Right cardiac atrium (tissue), 5 donors: ENCODE measurements at regions not wholly inside any gene's neighbourhood (a gene's known extent, or its start where the extent isn't known, plus 50 kb on each side); places are given as distances from the start of the nearest gene placed in this dataset.

Experiments
- ATAC-seq, 2 donors: fragments of 200-7000 bp; cut with Tn5 transposase; one replicate each; pipeline versions ENCODE4 v1.8.0 to v1.9.1; 2020; ENCODE audit warnings: moderate library complexity in 2 of 2, mild to moderate bottlenecking in 1 of 2
- DNase-seq, 3 donors: peaks; one replicate each; pipeline ENCODE4 v3.0.0-alpha.2; 2020
- H3K27ac ChIP-seq: one replicate; pipeline ENCODE4 v1.5.1; 2013; ENCODE audit warnings: mild to moderate bottlenecking, low read length, control low read depth, moderate library complexity
- H3K27me3 ChIP-seq: one replicate; pipeline ENCODE4 v1.6.1; 2013; ENCODE audit not compliant: control insufficient read depth, insufficient read depth
- H3K4me1 ChIP-seq: one replicate; pipeline ENCODE4 v1.6.1; 2013; ENCODE audit warnings: low read length; ENCODE audit not compliant: control insufficient read depth, insufficient read depth
- H3K4me3 ChIP-seq: one replicate; pipeline ENCODE4 v1.5.1; 2013; ENCODE audit warnings: low read length, control low read depth
- H3K9me3 ChIP-seq: one replicate; pipeline ENCODE4 v1.6.1; 2013; ENCODE audit warnings: low read length; ENCODE audit not compliant: control insufficient read depth
- WGBS: extraction: QIAGEN DNeasy Blood & Tissue Kit; methylation state at CpG from one replicate; pipeline ENCODE4 v1.1.7; 2013; 5-methylcytosine and 5-hydroxymethylcytosine counted together
- intact Hi-C, 4 donors: fragments of 100-400 bp; cut with DNase I; formaldehyde crosslinking; loops; one replicate each; pipeline versions ENCODE4 v1.11.0 to v1.14.0; 2022 to 2023
- donor health status: healthy with polysubstance abuse.
- donor health status: DM: no; HTN: yes; CAD: no.
- donor health status: DM: no; HTN: no; CAD: no.
- donor health status: DM: no; HTN: yes; CAD: no; lungs with severe emphysema.
- donor health status: DM: yes; HTN: yes; CAD: no.

DNA sequence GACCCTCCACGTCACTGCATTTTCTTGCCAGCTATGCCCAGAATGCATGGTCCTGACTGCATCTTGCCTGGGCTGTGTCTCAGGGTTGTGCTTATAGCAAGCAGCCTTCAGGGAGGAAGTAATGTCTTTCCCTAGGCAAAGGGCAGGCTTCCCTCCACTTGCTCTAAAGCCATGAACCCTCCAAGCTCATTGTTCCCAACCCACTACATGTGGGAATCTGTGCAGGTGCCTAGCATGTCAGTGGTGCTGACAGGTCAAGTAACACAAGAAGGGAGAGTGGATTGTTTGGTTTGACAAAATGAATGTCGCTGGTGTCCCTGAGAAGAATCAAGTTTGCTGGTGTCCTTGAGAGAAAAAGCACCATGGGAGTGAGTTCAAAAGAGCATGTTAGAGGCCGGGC lies 53.9 kb upstream of the UCN3 start:
- no peak overlapping the region for H3K27ac ChIP-seq
- no peaks in the 10 kb centered on the region for H3K27me3 ChIP-seq
- ATAC-seq (no peak), DNase-seq (no peak)
- no peak overlapping the region for H3K4me3 ChIP-seq
- no peaks in the 10 kb centered on the region for H3K9me3 ChIP-seq
- 90% methylated on average over 3 of the region's 3 CpGs for WGBS
- intact Hi-C loops = no loop called here
- H3K4me1 ChIP-seq = no peaks in the 10 kb centered on the region

DNA sequence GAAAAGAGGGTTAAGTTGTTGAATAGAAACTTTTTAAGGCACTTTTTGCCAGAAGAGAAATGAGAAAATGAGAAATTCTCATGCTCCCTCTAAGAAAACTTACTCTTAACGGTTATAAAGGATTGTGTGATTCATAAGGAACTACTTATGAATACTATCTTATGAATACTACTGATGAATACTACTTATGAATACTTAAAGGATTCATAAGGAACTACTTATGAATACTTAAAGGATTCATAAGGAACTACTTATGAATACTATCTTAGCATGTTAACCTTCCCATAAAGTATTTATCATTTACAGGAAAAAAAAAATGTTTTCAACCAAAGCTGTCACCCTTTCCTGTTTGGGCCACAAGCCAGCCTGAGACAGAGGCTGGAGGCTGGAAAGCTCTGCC lies 53.1 kb upstream of the UCN3 start:
- Histone ChIP-seq H3K9me3 (no peaks in the 10 kb centered on the region), H3K27me3 (no peaks in the 10 kb centered on the region), H3K27ac (no peak overlapping the region), H3K4me3 (no peak overlapping the region), H3K4me1 (no peaks in the 10 kb centered on the region)
- DNase-seq (no peak), ATAC-seq (no peak)
- intact Hi-C loops = no loop called here
- 35% methylated on average over 1 of the region's 1 CpG for WGBS

DNA sequence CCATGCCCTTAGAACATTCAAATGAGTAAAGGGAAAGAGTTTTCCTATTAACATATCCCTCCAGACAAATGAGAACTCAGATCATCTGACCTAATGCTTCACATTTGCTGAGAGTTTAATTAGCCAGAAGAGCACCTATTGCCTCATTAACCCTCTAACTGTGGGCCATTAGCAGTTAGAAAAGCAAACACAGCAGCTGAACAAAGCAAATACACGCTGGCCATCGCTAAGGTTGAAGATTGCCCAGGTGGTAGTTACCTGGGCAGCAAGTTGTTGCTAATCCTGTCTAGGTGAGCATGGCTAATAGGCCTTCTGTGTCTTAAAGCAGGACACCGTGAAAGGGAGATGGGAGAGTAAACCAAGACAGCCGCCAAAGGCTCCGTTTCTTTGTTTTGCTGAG lies 49.9 kb upstream of the UCN3 start:
- ATAC-seq = no peak
- Histone ChIP-seq H3K4me3 (no peak overlapping the region), H3K4me1 (no peaks in the 10 kb centered on the region), H3K9me3 (no peaks in the 10 kb centered on the region), H3K27ac (no peak overlapping the region), H3K27me3 (no peaks in the 10 kb centered on the region)
- intact Hi-C loops = no loop called here
- DNase-seq = no peak
- 92% methylated on average over 5 of the region's 5 CpGs for WGBS
